Skeletal muscle satellite cell (primary cell): ENCODE measurements at regions not wholly inside any gene's neighbourhood (a gene's known extent, or its start where the extent isn't known, plus 50 kb on each side); places are given as distances from the start of the nearest gene placed in this dataset.
"Not testable (repeated sequence)": the region's sequence is repeated elsewhere in the genome, so short reads cannot be mapped to it uniquely, and the experiment has no call there.

ENCODE experiments used
- H3K27me3 ChIP-seq: 2 replicates; pipeline ENCODE4 v1.7.0; 2013; ENCODE audit warnings: low read length; ENCODE audit not compliant: control insufficient read depth, insufficient read depth
- H3K36me3 ChIP-seq: 2 replicates; pipeline ENCODE4 v1.7.0; 2013; ENCODE audit warnings: mild to moderate bottlenecking, control low read depth, low read length; ENCODE audit not compliant: insufficient read depth
- H3K4me1 ChIP-seq: 2 replicates; pipeline ENCODE4 v1.7.0; 2013; ENCODE audit warnings: low read length; ENCODE audit not compliant: control insufficient read depth, insufficient read depth
- H3K4me2 ChIP-seq: 2 replicates; pipeline ENCODE4 v1.7.0; 2013; ENCODE audit warnings: mild to moderate bottlenecking, low read length
- H3K4me3 ChIP-seq: 2 replicates; pipeline ENCODE4 v1.7.0; 2013; ENCODE audit warnings: low read length
- H3K9ac ChIP-seq: 2 replicates; pipeline ENCODE4 v1.7.0; 2013; ENCODE audit warnings: mild to moderate bottlenecking, low read depth, low read length, moderate library complexity
- H3K9me3 ChIP-seq: replicated peaks from 2 replicates; pipeline ENCODE4 v1.7.0; 2013; ENCODE audit warnings: mild to moderate bottlenecking, control low read depth, low read length

DNA sequence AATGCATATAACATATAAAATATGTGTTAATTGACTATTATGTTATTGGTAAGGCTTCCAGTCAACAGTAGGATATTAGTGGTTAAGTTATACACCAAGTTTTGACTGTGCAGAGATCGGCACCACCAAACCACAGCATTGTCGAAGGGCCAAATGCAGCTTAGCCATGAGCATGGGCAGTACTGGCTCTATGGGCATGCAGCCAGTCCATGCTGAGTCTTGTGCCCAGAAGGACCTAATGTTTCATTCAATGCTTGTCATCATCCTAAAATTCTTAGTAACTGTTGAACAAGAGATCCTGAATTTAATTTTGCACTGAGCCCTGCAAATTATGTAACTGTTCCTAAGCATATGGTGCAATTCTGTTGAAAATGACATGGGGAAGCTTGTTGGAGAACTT, 233.4 kb upstream of the HS3ST3A1 start:
- no peak overlapping the region for H3K4me2 ChIP-seq
- H3K4me1 ChIP-seq: no peaks in the 10 kb centered on the region
- H3K36me3 ChIP-seq: no peaks in the 10 kb centered on the region
- H3K27me3 ChIP-seq: no peaks in the 10 kb centered on the region
- H3K9me3 ChIP-seq: no peaks in the 10 kb centered on the region
- no peak overlapping the region for H3K4me3 ChIP-seq
- H3K9ac ChIP-seq: no peak overlapping the region

DNA sequence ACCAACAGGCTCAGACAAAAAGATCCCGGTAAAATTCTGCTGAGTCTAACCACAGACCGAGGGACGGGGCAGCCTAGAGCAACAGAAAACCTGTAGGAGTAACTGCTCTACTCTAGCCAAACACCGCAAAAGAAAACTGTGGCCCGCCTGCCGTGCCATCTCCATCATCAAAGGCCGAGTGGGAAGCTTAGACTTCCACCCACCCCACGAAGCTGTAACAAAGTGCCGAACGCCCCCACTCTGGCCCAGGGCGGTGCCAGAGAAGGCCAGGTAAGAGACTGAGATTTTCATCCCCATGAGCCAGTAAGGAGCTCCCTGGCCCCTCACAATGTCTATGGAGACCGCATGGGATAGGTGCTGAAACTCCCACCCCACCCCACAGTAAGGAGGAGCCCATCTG, 231.9 kb upstream of the COX10 start:
- H3K9ac ChIP-seq: no peak overlapping the region
- no peaks in the 10 kb centered on the region for H3K27me3 ChIP-seq
- no peaks in the 10 kb centered on the region for H3K4me1 ChIP-seq
- no peak overlapping the region for H3K4me3 ChIP-seq
- H3K36me3 ChIP-seq: no peaks in the 10 kb centered on the region
- H3K9me3 ChIP-seq: no peaks in the 10 kb centered on the region
- no peak overlapping the region for H3K4me2 ChIP-seq

DNA sequence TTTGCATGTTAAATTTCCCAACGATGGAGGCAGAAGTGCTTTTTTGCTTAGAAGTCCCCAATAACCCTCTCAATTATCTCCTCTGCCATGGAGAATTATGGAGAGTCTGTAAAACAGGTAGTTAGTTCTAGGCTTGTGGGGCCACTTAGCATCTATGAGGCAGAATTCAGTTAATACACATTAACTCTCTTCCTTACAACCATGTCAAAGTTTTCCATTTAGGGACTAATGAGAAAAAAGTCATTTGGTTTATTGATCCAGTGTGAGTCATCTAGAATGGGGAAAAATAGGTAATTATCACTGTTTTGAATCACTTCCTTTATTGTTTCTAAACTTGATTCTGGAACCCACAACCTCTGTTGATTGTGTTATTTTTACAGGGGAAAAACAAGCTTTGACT, 229.1 kb upstream of the COX10 start:
- Histone ChIP-seq H3K4me3 (no peak overlapping the region), H3K4me1 (no peaks in the 10 kb centered on the region), H3K4me2 (no peak overlapping the region), H3K36me3 (no peaks in the 10 kb centered on the region), H3K9me3 (no peaks in the 10 kb centered on the region), H3K9ac (no peak overlapping the region), H3K27me3 (no peaks in the 10 kb centered on the region)

DNA sequence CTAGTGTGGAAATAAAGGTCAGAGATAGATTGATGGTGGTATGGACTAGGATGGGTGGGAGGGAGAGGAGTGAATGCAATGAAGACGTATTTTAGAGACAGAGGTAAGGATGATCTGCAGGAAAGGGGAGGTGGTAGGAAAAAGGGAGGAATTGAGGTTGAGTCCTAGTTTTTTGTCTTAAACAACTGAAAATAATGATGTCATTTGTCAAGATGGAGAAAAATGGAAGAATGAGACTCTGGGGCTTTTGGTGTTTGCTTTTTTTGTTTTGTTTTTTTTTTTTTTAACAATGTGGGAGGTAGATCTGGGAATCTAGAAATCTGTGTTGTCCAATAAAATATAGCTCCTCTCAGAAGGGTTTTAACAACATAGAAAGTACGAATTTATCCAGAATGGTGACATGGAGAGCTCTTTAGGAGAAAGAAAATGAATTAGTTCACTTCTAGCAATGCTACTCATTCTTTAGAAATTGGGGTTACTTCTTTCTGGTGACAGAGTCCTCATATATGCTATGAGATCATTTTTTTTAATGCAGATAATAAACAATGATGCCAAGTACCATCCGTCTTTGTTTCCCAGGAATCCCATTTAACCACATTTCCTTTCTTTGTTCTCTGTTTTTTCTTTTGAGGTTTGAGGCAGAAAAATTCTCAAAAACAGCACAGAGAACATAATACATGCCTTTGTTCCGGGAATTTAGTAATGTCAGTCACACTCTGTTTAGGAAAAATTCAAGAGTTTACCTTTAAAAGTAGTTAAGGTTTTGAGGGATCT, 225.3 kb upstream of the COX10 start:
- H3K9me3 ChIP-seq: no peaks in the 10 kb centered on the region
- H3K9ac ChIP-seq: no peak overlapping the region

DNA sequence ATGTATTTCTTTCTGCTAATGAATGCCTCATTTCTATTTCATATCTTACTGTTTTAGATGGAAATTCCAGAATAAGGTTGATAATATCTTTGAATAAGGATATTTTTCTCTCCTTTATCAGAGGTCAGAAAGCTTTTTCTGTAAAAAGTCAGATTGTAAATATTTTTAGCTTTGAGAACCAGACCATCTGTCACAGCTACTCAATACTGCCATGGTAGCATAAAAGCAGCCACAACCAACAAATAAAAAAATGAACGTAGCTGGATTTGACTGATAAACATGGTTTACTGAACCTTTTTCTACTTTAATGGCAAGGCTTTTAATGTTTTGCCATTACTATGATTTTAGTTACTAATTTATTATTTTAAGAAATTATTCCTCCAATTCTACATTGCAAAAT, 217.4 kb upstream of the COX10 start:
- Histone ChIP-seq H3K9ac (no peak overlapping the region), H3K36me3 (no peaks in the 10 kb centered on the region), H3K27me3 (no peaks in the 10 kb centered on the region), H3K9me3 (no peaks in the 10 kb centered on the region), H3K4me3 (no peak overlapping the region), H3K4me2 (no peak overlapping the region), H3K4me1 (no peaks in the 10 kb centered on the region)

More for the DNA sequence above, 225.3 kb upstream of the COX10 start:
- Histone ChIP-seq H3K36me3 (no peaks in the 10 kb centered on the region), H3K4me2 (no peak overlapping the region), H3K27me3 (no peaks in the 10 kb centered on the region), H3K4me3 (no peak overlapping the region), H3K4me1 (no peaks in the 10 kb centered on the region)

DNA sequence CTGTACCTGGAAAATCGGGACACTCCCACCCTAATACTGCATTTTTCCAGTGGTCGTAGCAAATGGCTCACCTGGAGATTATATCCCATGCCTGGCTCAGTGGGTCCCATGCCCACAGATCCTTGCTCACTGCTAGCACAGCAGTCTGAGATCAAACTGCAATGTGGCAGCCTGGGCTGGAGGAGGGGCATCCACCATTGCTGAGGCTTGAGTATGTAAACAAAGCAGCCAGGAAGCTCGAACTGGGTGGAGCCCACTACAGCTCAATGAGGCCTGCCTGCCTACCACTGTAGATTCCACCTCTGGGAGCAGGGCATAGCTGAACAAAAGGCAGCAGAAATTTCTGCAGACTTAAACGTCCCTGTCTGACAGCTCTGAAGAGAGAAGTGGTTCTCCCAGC, 213.6 kb upstream of the COX10 start:
- H3K27me3 ChIP-seq, H3K4me2 ChIP-seq, H3K4me1 ChIP-seq, H3K9me3 ChIP-seq, H3K36me3 ChIP-seq, H3K4me3 ChIP-seq, H3K9ac ChIP-seq: not testable (repeated sequence)

DNA sequence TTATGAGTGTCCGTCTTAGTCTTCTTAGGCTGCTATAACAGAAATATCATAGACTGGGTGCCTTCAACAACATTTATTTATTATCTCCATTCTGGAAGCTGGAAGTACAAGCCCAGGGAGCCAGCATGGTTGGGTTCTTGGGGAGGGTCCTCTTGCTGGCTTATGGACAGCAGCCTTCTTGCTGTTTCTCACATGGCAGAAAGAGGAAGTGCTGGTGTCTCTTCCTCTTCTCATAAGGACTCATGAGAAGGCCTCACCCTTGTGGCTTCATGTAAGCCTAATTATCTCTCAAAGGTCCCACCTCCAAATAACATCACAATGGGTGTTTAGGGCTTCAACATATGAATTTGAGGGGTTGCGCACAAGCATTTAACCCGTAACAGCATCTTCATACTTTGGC, 207.0 kb upstream of the COX10 start:
- H3K4me3 ChIP-seq: no peak overlapping the region
- peaks cover 8% of the 10 kb centered on the region for H3K4me1 ChIP-seq
- no peaks in the 10 kb centered on the region for H3K36me3 ChIP-seq
- no peaks in the 10 kb centered on the region for H3K9me3 ChIP-seq
- no peak overlapping the region for H3K4me2 ChIP-seq
- H3K27me3 ChIP-seq: no peaks in the 10 kb centered on the region
- no peak overlapping the region for H3K9ac ChIP-seq

DNA sequence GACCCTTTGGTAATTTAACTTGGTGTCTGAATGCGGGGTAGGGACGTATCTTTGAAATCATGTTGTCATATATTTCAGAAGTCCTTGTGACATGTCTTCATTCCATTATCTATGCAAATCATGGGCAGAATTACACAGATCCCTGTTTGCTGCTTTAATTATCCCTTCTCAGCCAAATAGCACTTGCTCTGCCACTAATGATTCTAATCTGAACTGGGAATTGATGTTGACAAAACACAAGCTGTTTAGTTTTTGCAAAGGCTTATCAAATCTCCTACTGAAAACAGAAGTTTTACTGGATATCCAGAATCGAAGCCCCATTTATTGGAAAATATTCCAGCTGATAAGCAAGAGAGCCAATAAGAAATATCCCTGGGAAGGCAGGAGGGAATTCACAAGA, 205.9 kb upstream of the COX10 start:
- H3K36me3 ChIP-seq: no peaks in the 10 kb centered on the region
- H3K4me1 ChIP-seq: peaks cover 8% of the 10 kb centered on the region
- no peak overlapping the region for H3K9ac ChIP-seq
- H3K4me2 ChIP-seq: no peak overlapping the region
- H3K27me3 ChIP-seq: no peaks in the 10 kb centered on the region
- no peaks in the 10 kb centered on the region for H3K9me3 ChIP-seq
- no peak overlapping the region for H3K4me3 ChIP-seq

DNA sequence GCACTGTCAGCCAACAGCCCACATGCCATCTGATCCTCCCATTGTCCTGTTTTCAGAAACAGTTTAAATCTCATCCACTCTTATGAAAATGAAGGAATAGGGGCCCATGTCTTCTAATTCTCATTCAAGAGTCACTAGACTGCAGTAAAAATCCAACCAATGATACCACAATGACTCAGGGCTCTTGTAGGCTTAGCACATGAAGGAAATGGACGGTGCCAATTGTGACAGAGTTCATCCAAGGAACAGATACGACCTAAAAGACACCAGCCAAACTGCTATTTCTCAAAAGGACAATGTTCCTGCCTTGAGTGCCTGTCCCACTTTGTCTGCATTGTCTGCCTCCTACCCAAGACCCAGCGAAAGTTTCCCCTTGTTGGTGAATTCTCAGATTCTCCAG, 204.8 kb upstream of the COX10 start:
- Histone ChIP-seq H3K4me1 (peaks cover 9% of the 10 kb centered on the region), H3K4me3 (no peak overlapping the region), H3K36me3 (no peaks in the 10 kb centered on the region), H3K9me3 (no peaks in the 10 kb centered on the region), H3K4me2 (no peak overlapping the region), H3K9ac (no peak overlapping the region), H3K27me3 (no peaks in the 10 kb centered on the region)

DNA sequence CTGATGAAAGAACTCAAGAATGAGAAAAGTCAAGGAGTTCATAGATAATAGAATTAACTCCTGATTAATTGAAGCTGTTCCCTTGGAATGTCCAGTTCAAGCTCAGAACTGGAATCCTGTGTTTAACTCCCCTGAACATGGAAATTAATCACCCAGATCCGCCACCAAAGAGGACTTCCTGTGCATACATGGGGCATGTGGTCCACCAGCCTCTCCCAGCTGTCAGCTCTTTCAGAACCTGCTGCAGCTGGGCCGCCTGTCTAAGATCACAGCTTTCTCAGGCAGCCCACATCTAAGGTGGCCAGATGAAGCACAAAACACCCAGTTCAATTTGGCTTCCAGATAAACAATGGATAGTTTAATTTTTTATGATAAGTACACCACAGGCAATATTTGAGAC, 203.7 kb upstream of the COX10 start:
- no peaks in the 10 kb centered on the region for H3K36me3 ChIP-seq
- peaks cover 11% of the 10 kb centered on the region for H3K4me1 ChIP-seq
- H3K4me3 ChIP-seq: no peak overlapping the region
- no peaks in the 10 kb centered on the region for H3K9me3 ChIP-seq
- H3K27me3 ChIP-seq: no peaks in the 10 kb centered on the region
- no peak overlapping the region for H3K4me2 ChIP-seq
- H3K9ac ChIP-seq: no peak overlapping the region

DNA sequence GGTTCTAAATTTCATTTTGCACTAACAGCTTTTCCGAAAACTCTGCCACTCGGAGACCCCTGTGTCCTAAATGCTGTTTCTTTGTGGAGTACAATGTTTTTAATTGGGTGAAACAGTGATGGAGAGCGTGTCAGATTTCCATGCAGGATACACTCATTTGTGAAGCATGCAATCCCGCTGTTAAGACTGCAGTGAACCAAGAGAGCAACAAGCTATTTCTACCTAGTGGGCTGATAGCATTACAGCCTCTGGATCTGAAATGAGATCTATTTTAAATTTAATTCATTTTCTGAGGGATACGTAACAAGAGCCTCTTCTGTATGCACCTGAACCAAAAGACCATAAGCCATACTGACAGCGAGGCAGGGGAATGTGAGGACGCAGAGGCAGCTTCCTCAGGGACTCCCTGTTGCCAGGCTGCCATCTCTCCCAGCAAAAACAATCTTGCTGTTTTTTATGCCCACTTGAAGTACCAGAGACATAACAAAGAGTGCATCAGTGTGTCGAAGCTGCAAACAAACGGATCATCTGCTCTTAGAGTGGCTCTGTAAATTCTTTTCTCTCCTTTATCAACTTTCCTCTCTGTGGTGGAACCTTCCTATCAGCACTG, 199.9 kb upstream of the COX10 start:
- Histone ChIP-seq H3K9ac (no peak overlapping the region), H3K4me1 (peaks cover 7% of the 10 kb centered on the region), H3K9me3 (no peaks in the 10 kb centered on the region), H3K27me3 (no peaks in the 10 kb centered on the region), H3K4me2 (peak overlapping the region; percentile 46), H3K36me3 (no peaks in the 10 kb centered on the region), H3K4me3 (no peak overlapping the region)

DNA sequence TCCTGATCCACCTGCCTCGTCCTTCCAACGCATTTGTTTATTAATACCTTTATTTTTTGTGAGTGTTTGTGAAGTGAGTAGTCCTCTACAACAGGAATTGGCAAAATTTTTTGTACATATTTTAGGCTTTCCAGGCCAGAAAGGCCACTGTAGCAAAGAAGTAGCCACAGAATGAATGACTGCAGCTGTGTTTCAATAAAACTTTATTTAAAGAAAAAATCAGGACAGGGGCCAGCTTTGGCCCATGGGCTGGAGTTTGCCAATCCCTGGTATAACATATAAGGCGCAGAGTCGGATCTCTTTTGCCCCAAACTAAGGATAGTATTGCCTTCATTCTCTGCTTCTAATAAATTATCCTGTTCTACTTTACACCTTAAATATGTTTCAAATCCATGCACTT, 198.0 kb upstream of the COX10 start:
- Histone ChIP-seq H3K9me3 (no peaks in the 10 kb centered on the region), H3K36me3 (no peaks in the 10 kb centered on the region), H3K9ac (no peak overlapping the region), H3K4me2 (no peak overlapping the region), H3K4me3 (no peak overlapping the region), H3K4me1 (peaks cover 3% of the 10 kb centered on the region), H3K27me3 (no peaks in the 10 kb centered on the region)
